GM12878 (cell line): ENCODE measurements at regions not wholly inside any gene's neighbourhood (a gene's known extent, or its start where the extent isn't known, plus 50 kb on each side); places are given as distances from the start of the nearest gene placed in this dataset.

Experiments
- ATAC-seq: fragments of 200-7000 bp; cut with Tn5 transposase; 3 replicates; pipeline ENCODE4 v1.9.1; 2020; ENCODE audit warnings: mild to moderate bottlenecking, moderate library complexity
- BruUV-seq: library from RNA; stranded (reverse); fragments of 400-500 nt; replicated peaks from 2 replicates; lab custom pipeline; 2021; lab: Mats Ljungman, UMichigan
- CTCF ChIA-PET: fragments of 300-600 bp; sonication (Branson Sonifier 250); formaldehyde crosslinking; extraction: SDS; loops from one replicate; lab custom pipeline; 2021; ENCODE audit warnings: inconsistent platforms; lab: Yijun Ruan, JAX
- POLR2A ChIA-PET: fragments of 350-600 bp; formaldehyde crosslinking; extraction: SDS; loops from one replicate; lab custom pipeline; 2021; ENCODE audit warnings: inconsistent platforms; lab: Charles Lee
- RAD21 ChIA-PET: fragments of 300-600 bp; sonication (Branson Sonifier 250); formaldehyde crosslinking; loops from one replicate; lab custom pipeline; 2023; ENCODE audit warnings: antibody characterized with exemption; ENCODE audit not compliant: unreplicated experiment; lab: Charles Lee
- SMC1A ChIA-PET: fragments of 300-600 bp; sonication (Branson Sonifier 250); formaldehyde crosslinking; loops from one replicate; lab custom pipeline; 2023; ENCODE audit not compliant: unreplicated experiment, uncharacterized antibody; lab: Charles Lee
- DNase-seq: peaks from one replicate; pipeline ENCODE4 v3.0.0-alpha.2; 2011; ENCODE audit warnings: low read depth, low spot score
- FAIRE-seq: peaks from 3 replicates; lab custom pipeline; 2011; peaks lifted over from hg19 to GRCh38; lab: Jason Lieb, UNC
- H2AFZ ChIP-seq: 2 replicates; pipeline ENCODE4 v1.6.0; 2011; ENCODE audit warnings: low read depth, low read length, control low read depth; ENCODE audit not compliant: control insufficient read depth
- H3K27ac ChIP-seq: 2 replicates; pipeline ENCODE4 v1.5.1; 2011; ENCODE audit warnings: control low read depth; ENCODE audit not compliant: control insufficient read depth, insufficient read depth
- H3K27me3 ChIP-seq, 2 experiments: replicated peaks in 1 of 2; 2 replicates each; pipeline versions ENCODE4 v1.6.0 to v1.6.1; 2011; ENCODE audit warnings: low read length in 1 of 2; ENCODE audit not compliant: control insufficient read depth in 2 of 2, insufficient read depth in 2 of 2
- H3K36me3 ChIP-seq, 2 experiments: 2 replicates each; pipeline ENCODE4 v1.5.1; 2011; ENCODE audit warnings: low read length in 1 of 2; ENCODE audit not compliant: control insufficient read depth in 2 of 2, insufficient read depth in 2 of 2
- H3K4me1 ChIP-seq: 2 replicates; pipeline ENCODE4 v1.6.1; 2011; ENCODE audit warnings: mild to moderate bottlenecking, low read length, moderate library complexity, mixed read lengths; ENCODE audit not compliant: control insufficient read depth, insufficient read depth
- H3K4me2 ChIP-seq: 2 replicates; pipeline ENCODE4 v1.6.0; 2011; ENCODE audit warnings: control low read depth; ENCODE audit not compliant: control insufficient read depth, insufficient read depth
- H3K4me3 ChIP-seq: fragments of 200-600 bp; sonication (generic); 2 replicates; pipeline ENCODE4 v1.5.1; 2016
- H3K79me2 ChIP-seq: 2 replicates; pipeline ENCODE4 v1.6.0; 2011; ENCODE audit warnings: low read length; ENCODE audit not compliant: control insufficient read depth, insufficient read depth
- H3K9ac ChIP-seq: 2 replicates; pipeline ENCODE4 v1.8.0; 2011; ENCODE audit warnings: low read length, control low read depth, mixed read lengths; ENCODE audit not compliant: control insufficient read depth, insufficient read depth
- H3K9me3 ChIP-seq: replicated peaks from 3 replicates; pipeline ENCODE4 v1.5.1; 2011; ENCODE audit warnings: mild to moderate bottlenecking, low read length; ENCODE audit not compliant: control insufficient read depth, insufficient read depth
- H4K20me1 ChIP-seq: 2 replicates; pipeline ENCODE4 v1.6.0; 2011; ENCODE audit not compliant: control insufficient read depth, insufficient read depth
- ATF3 ChIP-seq: IDR thresholded peaks from 2 replicates; pipeline ENCODE4 v1.6.1; 2011; ENCODE audit warnings: low read depth, mild to moderate bottlenecking, low read length, moderate library complexity, borderline replicate concordance; ENCODE audit errors: extremely low read depth
- CBX5 ChIP-seq: sonication (generic); IDR thresholded peaks from 2 replicates; pipeline ENCODE4 v1.6.1; 2016; ENCODE audit warnings: low read depth, moderate library complexity, mild to moderate bottlenecking, inconsistent platforms
- FOXM1 ChIP-seq: IDR thresholded peaks from 2 replicates; pipeline ENCODE4 v1.6.1; 2012; ENCODE audit warnings: low read depth, mild to moderate bottlenecking, inconsistent platforms, low read length, moderate library complexity
- JUNB ChIP-seq: IDR thresholded peaks from 2 replicates; pipeline ENCODE4 v1.6.1; 2016; ENCODE audit warnings: antibody characterized with exemption, mild to moderate bottlenecking
- KLF5 ChIP-seq: fragments of 450-650 bp; IDR thresholded peaks from 2 replicates; pipeline ENCODE4 v1.6.1; 2014; ENCODE audit warnings: mild to moderate bottlenecking; ENCODE audit not compliant: partially characterized antibody
- TARDBP ChIP-seq: IDR thresholded peaks from 2 replicates; pipeline ENCODE4 v1.6.1; 2016; ENCODE audit warnings: borderline replicate concordance
- TCF7 ChIP-seq: IDR thresholded peaks from 2 replicates; pipeline ENCODE4 v1.6.1; 2014; ENCODE audit warnings: antibody characterized with exemption, borderline replicate concordance
- WGBS: methylation state at CpG from one replicate; pipeline ENCODE4 v1.1.6; 2016; ENCODE audit warnings: low lambda C conversion rate; ENCODE audit not compliant: insufficient replicate concordance, insufficient coverage; ENCODE audit errors: missing lambda C conversion rate; 5-methylcytosine and 5-hydroxymethylcytosine counted together
- in situ Hi-C: fragments of 300-500 bp; cut with MboI; formaldehyde crosslinking; loops from 9 replicates; pipeline ENCODE4 v1.14.3; 2018; ENCODE audit warnings: mixed read lengths
- intact Hi-C: fragments of 100-400 bp; cut with micrococcal nuclease; formaldehyde crosslinking; loops from one replicate; pipeline ENCODE4 v1.14.2; 2022; ENCODE audit not compliant: unreplicated experiment
- TF ChIP-seq, protein P1 (sequence below): fragments of 450-650 bp; IDR thresholded peaks from 2 replicates; pipeline ENCODE4 v1.6.1; 2017; ENCODE audit warnings: mild to moderate bottlenecking, moderate library complexity
- TF ChIP-seq, protein P2 (sequence below): fragments of 450-650 bp; IDR thresholded peaks from 2 replicates; pipeline ENCODE4 v1.6.1; 2017; ENCODE audit warnings: borderline replicate concordance

DNA sequence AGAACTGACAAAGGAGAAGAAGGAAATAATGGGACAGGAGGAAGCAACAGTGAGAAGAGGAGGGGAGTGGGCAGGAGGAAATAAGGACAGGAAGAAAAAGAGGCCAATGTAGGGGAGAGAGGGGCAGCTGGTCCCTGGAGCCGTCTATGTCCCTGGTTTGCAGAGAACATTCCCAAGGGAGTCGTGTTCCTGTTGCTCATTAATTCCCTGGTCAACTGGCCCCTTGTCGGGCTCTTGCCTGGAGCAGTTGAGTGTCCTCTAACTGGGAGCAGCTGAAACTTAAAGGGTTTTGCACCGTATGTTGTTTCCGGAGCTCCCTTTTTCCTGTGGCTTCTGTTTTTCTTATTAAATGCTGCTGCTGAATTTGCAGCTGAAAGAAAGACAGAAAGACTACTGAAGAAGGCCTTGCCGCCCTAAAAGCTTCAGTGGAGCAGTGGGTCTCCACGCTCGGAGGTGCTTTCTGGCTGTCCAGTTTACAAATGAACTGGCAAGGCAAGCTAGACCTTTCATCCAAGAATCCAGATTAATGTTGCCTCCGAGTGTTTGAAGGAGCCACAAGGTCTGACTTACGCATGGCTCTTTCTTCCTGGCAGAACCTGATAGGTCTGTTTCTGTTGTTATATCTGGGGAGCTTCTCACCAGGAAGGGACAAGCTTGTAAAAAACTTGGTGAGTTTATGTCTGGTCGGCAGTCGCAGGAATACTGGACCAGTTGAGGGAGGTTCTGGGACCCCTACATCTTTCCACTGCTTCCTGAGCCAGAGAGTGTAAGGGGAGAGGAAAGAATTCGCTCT, 146.2 kb upstream of the RFLNA start:
- H3K79me2 ChIP-seq = no peaks in the 10 kb centered on the region
- TF ChIP-seq TARDBP (no peak), JUNB (no peak), FOXM1 (no peak), KLF5 (no peak), ATF3 (no peak), CBX5 (no peak), TCF7 (no peak)
- TF ChIP-seq, protein P1, sequence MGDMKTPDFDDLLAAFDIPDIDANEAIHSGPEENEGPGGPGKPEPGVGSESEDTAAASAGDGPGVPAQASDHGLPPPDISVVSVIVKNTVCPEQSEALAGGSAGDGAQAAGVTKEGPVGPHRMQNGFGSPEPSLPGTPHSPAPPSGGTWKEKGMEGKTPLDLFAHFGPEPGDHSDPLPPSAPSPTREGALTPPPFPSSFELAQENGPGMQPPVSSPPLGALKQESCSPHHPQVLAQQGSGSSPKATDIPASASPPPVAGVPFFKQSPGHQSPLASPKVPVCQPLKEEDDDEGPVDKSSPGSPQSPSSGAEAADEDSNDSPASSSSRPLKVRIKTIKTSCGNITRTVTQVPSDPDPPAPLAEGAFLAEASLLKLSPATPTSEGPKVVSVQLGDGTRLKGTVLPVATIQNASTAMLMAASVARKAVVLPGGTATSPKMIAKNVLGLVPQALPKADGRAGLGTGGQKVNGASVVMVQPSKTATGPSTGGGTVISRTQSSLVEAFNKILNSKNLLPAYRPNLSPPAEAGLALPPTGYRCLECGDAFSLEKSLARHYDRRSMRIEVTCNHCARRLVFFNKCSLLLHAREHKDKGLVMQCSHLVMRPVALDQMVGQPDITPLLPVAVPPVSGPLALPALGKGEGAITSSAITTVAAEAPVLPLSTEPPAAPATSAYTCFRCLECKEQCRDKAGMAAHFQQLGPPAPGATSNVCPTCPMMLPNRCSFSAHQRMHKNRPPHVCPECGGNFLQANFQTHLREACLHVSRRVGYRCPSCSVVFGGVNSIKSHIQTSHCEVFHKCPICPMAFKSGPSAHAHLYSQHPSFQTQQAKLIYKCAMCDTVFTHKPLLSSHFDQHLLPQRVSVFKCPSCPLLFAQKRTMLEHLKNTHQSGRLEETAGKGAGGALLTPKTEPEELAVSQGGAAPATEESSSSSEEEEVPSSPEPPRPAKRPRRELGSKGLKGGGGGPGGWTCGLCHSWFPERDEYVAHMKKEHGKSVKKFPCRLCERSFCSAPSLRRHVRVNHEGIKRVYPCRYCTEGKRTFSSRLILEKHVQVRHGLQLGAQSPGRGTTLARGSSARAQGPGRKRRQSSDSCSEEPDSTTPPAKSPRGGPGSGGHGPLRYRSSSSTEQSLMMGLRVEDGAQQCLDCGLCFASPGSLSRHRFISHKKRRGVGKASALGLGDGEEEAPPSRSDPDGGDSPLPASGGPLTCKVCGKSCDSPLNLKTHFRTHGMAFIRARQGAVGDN = no peak
- TF ChIP-seq, protein P2, sequence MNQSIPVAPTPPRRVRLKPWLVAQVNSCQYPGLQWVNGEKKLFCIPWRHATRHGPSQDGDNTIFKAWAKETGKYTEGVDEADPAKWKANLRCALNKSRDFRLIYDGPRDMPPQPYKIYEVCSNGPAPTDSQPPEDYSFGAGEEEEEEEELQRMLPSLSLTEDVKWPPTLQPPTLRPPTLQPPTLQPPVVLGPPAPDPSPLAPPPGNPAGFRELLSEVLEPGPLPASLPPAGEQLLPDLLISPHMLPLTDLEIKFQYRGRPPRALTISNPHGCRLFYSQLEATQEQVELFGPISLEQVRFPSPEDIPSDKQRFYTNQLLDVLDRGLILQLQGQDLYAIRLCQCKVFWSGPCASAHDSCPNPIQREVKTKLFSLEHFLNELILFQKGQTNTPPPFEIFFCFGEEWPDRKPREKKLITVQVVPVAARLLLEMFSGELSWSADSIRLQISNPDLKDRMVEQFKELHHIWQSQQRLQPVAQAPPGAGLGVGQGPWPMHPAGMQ = no peak
- TF ChIP-seq, all 136 proteins: peak for 0
- ChIA-PET SMC1A (interaction anchor here (0.6 to 1.1 kb wide), 3 partner anchors 8 to 23 kb away, joined by 3 read pairs; no protein-coding TSS in a partner anchor), RAD21 (no interaction called here), POLR2A (no interaction called here), CTCF (interaction anchor here (0.6 kb wide), 1 partner anchor 11 kb away, joined by 3 read pairs; no protein-coding TSS in a partner anchor)
- in situ Hi-C loops = no loop called here
- H2AFZ ChIP-seq = no peak overlapping the region
- H3K9me3 ChIP-seq = no peaks in the 10 kb centered on the region; the same call in 1 of the 3 replicates
- DNase-seq (no peak), FAIRE-seq (no peak), ATAC-seq (no peak)
- H3K27me3 ChIP-seq = no peaks in the 10 kb centered on the region
- WGBS = 75% methylated on average over 13 of the region's 13 CpGs
- no peak overlapping the region for H3K9ac ChIP-seq
- no peak overlapping the region for H3K4me3 ChIP-seq
- H4K20me1 ChIP-seq = no peaks in the 10 kb centered on the region
- H3K27ac ChIP-seq = no peak overlapping the region
- H3K36me3 ChIP-seq = no peaks in the 10 kb centered on the region
- H3K4me2 ChIP-seq = no peak overlapping the region
- intact Hi-C loops = no loop called here
- no TSS peak for BruUV-seq
- H3K4me1 ChIP-seq = peaks cover 6% of the 10 kb centered on the region
